Bronchial epithelial cell (primary cell): ENCODE measurements at regions not wholly inside any gene's neighbourhood (a gene's known extent, or its start where the extent isn't known, plus 50 kb on each side); places are given as distances from the start of the nearest gene placed in this dataset.
A peak's percentile ranks its signal among the peaks of the same experiment; 100 is the strongest.
"Not testable (repeated sequence)": the region's sequence is repeated elsewhere in the genome, so short reads cannot be mapped to it uniquely, and the experiment has no call there.

Source experiments
- DNase-seq: peaks from one replicate; pipeline ENCODE4 v3.0.0-alpha.2; 2010; ENCODE audit warnings: low read depth
- FAIRE-seq: peaks from 2 replicates; lab custom pipeline; 2011; peaks lifted over from hg19 to GRCh38; lab: Jason Lieb, UNC
- H3K27me3 ChIP-seq: 2 replicates; pipeline ENCODE4 v1.5.1; 2011; ENCODE audit warnings: low read length; ENCODE audit not compliant: control insufficient read depth, insufficient read depth
- H3K36me3 ChIP-seq: 2 replicates; pipeline ENCODE4 v1.5.1; 2011; ENCODE audit warnings: low read length; ENCODE audit not compliant: control insufficient read depth, insufficient read depth
- H3K4me3 ChIP-seq: 2 replicates; pipeline ENCODE4 v1.5.1; 2011; ENCODE audit warnings: mild to moderate bottlenecking, low read depth, low read length, control low read depth
- TF ChIP-seq, protein P1 (sequence below): IDR thresholded peaks from 2 replicates; pipeline ENCODE4 v1.5.1; 2011; ENCODE audit warnings: mild to moderate bottlenecking, moderate library complexity, low read length, control low read depth, inconsistent platforms; ENCODE audit not compliant: insufficient read depth, severe bottlenecking

DNA sequence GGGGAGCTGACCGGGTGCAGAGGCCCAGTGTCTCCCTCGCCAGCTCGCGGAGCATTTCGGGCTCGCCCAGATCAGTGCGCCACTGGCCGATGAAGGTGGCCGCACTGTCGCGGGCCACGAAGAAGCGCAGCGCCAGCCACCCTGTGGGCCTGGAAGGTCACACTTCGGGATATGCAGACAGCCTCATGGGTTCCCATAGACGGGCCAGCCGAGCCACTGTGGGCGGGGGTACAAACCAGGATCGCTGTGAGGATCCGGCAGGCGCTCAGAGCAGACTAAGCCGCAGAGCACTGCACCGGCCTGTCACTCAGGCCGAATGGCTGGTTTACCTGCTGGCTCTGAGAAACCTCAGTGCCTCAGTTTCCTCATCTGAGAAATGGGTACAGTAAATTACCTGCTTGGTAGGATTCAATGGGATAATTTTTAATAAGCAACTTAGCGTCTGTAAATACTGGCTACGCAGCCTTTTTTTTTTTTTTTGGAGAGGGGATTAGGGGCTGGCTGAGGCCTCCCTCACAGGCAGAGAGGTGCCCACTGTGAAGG is 64.0 kb upstream of the IGFBPL1 start:
- DNase-seq (no peak), FAIRE-seq (peak; percentile 81)
- TF ChIP-seq, protein P1, sequence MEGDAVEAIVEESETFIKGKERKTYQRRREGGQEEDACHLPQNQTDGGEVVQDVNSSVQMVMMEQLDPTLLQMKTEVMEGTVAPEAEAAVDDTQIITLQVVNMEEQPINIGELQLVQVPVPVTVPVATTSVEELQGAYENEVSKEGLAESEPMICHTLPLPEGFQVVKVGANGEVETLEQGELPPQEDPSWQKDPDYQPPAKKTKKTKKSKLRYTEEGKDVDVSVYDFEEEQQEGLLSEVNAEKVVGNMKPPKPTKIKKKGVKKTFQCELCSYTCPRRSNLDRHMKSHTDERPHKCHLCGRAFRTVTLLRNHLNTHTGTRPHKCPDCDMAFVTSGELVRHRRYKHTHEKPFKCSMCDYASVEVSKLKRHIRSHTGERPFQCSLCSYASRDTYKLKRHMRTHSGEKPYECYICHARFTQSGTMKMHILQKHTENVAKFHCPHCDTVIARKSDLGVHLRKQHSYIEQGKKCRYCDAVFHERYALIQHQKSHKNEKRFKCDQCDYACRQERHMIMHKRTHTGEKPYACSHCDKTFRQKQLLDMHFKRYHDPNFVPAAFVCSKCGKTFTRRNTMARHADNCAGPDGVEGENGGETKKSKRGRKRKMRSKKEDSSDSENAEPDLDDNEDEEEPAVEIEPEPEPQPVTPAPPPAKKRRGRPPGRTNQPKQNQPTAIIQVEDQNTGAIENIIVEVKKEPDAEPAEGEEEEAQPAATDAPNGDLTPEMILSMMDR = no peak
- Histone ChIP-seq H3K27me3 (no peaks in the 10 kb centered on the region), H3K4me3 (no peak overlapping the region), H3K36me3 (no peaks in the 10 kb centered on the region)

DNA sequence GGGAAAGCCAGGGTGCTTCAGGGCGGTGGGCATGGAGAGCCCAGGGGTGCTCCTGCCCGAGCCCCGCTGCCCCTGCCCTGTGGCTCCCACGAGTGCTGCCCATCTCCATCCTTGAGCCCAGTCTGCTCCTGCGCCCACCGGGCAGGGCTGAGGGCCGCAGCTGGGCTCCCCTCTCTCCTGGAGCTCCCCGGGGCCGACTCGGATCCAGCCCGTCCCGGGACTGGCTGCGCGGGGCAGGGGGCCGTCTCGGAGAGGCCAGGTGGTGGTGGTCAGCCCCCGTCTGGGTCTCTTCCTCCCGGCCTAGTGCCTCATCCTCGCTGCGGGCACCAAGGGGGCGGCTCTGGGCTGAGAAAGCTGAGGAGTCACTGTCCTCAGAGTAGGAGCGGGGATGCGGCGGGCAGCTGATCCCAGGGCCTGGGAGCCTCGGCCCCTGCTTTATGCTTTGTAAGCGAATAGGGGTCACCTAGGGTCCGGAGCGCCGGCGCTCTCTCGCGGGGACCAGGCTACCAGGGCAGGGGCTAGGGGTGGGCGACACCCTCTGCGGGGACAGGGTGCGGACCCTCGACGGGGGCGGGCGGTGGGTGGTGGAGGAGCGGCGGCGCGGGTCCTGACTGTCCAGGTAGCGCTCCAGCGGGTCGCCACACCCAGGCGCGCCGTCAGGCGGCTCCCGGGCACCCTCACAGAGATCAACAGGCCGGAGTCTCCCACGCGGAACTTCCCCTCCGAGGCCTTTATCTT is 63.3 kb upstream of the IGFBPL1 start:
- not testable (repeated sequence) for H3K4me3 ChIP-seq, H3K36me3 ChIP-seq, DNase-seq, FAIRE-seq, H3K27me3 ChIP-seq

DNA sequence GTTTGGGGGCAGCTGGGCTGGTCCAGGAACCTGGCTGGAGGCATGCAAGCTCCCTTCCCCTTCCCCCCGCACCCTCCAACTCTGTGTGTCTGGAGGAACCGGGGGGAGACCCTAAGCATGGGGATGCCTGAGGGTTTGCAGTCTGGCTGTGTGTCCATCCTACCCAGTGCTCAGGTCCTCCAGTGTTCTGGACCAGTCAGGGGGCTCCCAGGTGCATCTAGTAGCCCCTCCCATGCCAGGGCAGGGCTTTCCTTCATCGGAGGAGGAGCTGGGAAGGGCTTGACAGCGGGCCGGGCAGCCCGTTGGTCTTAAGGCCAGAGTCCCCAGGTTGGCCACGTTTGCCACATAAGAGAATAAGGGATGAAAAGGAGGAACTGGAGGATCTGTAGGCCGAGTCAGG is 62.6 kb upstream of the IGFBPL1 start:
- DNase-seq (no peak), FAIRE-seq (no peak)
- TF ChIP-seq, protein P1 = no peak
- Histone ChIP-seq H3K36me3 (no peaks in the 10 kb centered on the region), H3K4me3 (no peak overlapping the region), H3K27me3 (no peaks in the 10 kb centered on the region)

DNA sequence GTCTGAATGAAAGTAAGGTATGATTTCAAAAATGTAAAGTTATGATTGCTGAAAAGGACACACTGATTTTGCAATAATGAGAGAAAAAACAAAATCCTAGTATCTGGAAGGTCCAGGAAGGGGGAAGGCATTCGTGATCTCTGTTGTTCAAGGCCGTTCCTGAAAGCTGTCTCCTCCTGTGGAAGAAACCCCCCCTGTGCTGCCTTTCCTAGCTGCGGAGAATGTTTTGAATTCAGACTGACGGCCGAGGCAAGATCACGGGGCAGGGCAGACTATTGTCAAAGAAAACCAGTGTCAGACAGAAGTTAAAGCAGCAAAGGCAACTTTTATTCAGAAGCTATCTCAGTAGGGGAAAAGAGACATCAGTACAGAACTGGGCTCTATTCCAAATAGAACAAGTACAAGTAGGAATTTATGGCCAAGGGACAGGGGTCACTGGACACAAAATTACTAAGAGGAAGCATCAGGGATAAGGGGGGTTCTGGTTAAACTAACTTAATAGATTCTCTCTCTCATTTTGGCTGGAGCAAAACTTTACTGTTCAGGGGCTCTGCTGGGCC is 61.9 kb upstream of the IGFBPL1 start:
- TF ChIP-seq, protein P1 = no peak
- Histone ChIP-seq H3K4me3 (no peak overlapping the region), H3K36me3 (no peaks in the 10 kb centered on the region), H3K27me3 (no peaks in the 10 kb centered on the region)
- DNase-seq = no peak
- no peak for FAIRE-seq

DNA sequence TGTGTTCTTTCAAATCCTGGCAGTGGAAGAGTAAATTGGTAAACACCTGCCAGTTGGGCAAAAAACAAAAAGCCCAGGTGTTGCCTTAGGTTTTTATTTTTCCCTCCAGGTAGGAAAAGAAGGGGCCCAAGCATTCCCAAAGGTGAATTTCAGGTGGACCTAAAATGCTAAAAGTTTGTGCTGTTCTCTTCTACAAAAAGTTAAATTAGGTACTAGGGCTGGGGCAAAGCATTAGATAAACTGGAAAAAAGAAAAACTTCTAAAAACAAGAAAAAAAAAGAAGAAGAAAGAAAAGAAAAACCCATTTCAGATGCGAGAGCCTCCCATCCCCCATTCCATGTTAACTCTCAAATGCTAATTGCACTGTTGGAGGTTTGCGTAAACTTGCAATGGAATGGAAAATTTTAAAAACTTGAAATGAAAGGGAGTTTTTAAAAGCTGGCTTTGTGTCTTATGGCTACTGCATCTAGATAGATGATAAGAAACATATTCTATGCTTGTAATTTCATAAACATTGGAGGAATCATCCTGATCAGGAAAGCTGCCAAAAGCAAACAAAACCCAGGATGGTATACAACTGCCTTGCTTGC is 59.9 kb upstream of the IGFBPL1 start:
- H3K36me3 ChIP-seq, H3K27me3 ChIP-seq, DNase-seq, FAIRE-seq, H3K4me3 ChIP-seq: not testable (repeated sequence)

DNA sequence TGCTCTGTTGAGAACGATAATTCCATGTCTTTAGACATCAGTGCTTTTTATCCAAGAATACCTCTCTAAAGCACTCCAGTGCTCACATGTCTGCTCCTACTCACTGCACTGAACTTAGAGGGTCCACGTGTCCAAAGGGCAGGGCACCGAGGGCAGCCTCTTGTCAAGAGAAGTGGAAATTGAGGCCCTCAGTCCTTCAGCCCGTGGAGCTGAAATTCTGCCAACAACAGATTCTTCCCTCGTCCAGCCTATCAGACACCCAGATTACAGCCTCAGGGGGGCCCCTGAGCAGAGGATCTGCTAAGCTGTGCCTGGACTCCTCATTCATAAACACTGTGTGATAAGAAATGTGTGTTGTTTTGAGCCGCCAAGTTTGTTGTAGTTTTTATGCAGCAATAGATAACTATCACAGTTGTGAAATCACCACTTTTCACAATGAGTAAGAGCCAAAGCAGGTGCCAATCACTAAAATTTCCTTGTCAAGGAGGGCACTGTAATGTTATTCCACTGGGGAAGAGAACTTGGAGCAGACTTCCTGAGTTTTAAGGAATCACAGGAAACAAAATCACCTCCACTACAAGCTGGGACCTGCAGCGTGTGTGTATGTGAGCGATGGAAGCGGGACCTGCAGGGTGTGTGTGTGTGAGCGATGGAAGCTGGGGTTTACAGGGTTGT is 58.8 kb upstream of the IGFBPL1 start:
- H3K4me3 ChIP-seq = no peak overlapping the region
- H3K27me3 ChIP-seq = no peaks in the 10 kb centered on the region
- TF ChIP-seq, protein P1 = no peak
- no peak for FAIRE-seq
- H3K36me3 ChIP-seq = no peaks in the 10 kb centered on the region
- peak; percentile 94 for DNase-seq
